B cell (primary cell): ENCODE measurements at regions not wholly inside any gene's neighbourhood (a gene's known extent, or its start where the extent isn't known, plus 50 kb on each side); places are given as distances from the start of the nearest gene placed in this dataset.

Experiments
- ATAC-seq: fragments of 200-7000 bp; cut with Tn5 transposase; one replicate; pipeline ENCODE4 v1.10.0; 2021; ENCODE audit warnings: low read depth, mild to moderate bottlenecking, moderate number of reproducible peaks, moderate library complexity
- CTCF ChIA-PET: fragments of 350-600 bp; sonication (Branson Sonifier 250); formaldehyde crosslinking; loops from one replicate; lab custom pipeline; 2021; ENCODE audit warnings: antibody characterized with exemption, inconsistent platforms; lab: Charles Lee
- POLR2A ChIA-PET: fragments of 350-600 bp; sonication (Branson Sonifier 250); formaldehyde crosslinking; loops from one replicate; lab custom pipeline; 2021; ENCODE audit warnings: antibody characterized with exemption; lab: Charles Lee
- DNase-seq: peaks from one replicate; pipeline ENCODE4 v3.0.0; 2013
- H2AFZ ChIP-seq: 2 replicates; pipeline ENCODE4 v1.6.1; 2012; ENCODE audit warnings: mild to moderate bottlenecking, low read depth, low read length; ENCODE audit not compliant: insufficient read depth, poor library complexity, severe bottlenecking
- H3K27ac ChIP-seq, 2 donors: 1 replicate in 1 of 2; 2 replicates in 1 of 2; pipeline ENCODE4 v1.5.1; 2012 to 2013; ENCODE audit warnings: low read length in 2 of 2, mild to moderate bottlenecking in 2 of 2, moderate library complexity in 1 of 2
- H3K27me3 ChIP-seq, 4 experiments: fragments of 200-600 bp in 1 of 4; sonication (generic) in 1 of 4; replicated peaks in 1 of 4; 1 replicate in 2 of 4; 2 replicates in 2 of 4; pipeline versions ENCODE4 v1.6.1 to v1.7.0; 2013 to 2016; ENCODE audit warnings: low read length in 3 of 4, mild to moderate bottlenecking in 2 of 4, mixed read lengths in 1 of 4, moderate library complexity in 1 of 4; ENCODE audit not compliant: insufficient read depth in 4 of 4, control insufficient read depth in 3 of 4; ENCODE audit errors: control extremely low read depth in 1 of 4
- H3K36me3 ChIP-seq, 2 experiments: replicated peaks in 1 of 2; 1 replicate in 1 of 2; 2 replicates in 1 of 2; pipeline versions ENCODE4 v1.6.1 to v1.7.1; 2013; ENCODE audit warnings: low read length in 1 of 2; ENCODE audit not compliant: insufficient read depth in 2 of 2, control insufficient read depth in 1 of 2; ENCODE audit errors: control extremely low read depth in 1 of 2, extremely low read depth in 1 of 2
- H3K4me1 ChIP-seq, 2 donors: fragments of 200-600 bp in 1 of 2; sonication (generic) in 1 of 2; 1 replicate in 1 of 2; 2 replicates in 1 of 2; pipeline versions ENCODE4 v1.5.1 to v1.6.1; 2013 to 2017; ENCODE audit warnings: low read length in 2 of 2; ENCODE audit not compliant: control insufficient read depth in 2 of 2, insufficient read depth in 2 of 2
- H3K4me2 ChIP-seq: replicated peaks from 2 replicates; pipeline ENCODE3; 2012; ENCODE audit warnings: mild to moderate bottlenecking, low read depth, low read length; ENCODE audit not compliant: poor library complexity, severe bottlenecking
- H3K4me3 ChIP-seq, 5 experiments: fragments of 200-600 bp in 1 of 5; sonication (generic) in 1 of 5; 1 replicate in 3 of 5; 2 replicates in 2 of 5; pipeline versions ENCODE4 v1.5.1 to v1.7.0; 2011 to 2016; ENCODE audit warnings: low read length in 4 of 5, mild to moderate bottlenecking in 4 of 5, low read depth in 2 of 5, control low read depth in 1 of 5, moderate library complexity in 1 of 5; ENCODE audit not compliant: insufficient read depth in 1 of 5; ENCODE audit errors: control extremely low read depth in 1 of 5, extremely low read depth in 1 of 5
- H3K79me2 ChIP-seq: fragments of 200-600 bp; sonication (generic); one replicate; pipeline ENCODE4 v1.6.0; 2016; ENCODE audit warnings: low read length; ENCODE audit not compliant: control insufficient read depth, insufficient read depth
- H3K9ac ChIP-seq: fragments of 200-600 bp; sonication (generic); 2 replicates; pipeline ENCODE4 v1.6.1; 2017; ENCODE audit warnings: mild to moderate bottlenecking, low read length, moderate library complexity
- H3K9me3 ChIP-seq, 3 donors: one replicate each; pipeline versions ENCODE4 v1.6.1 to v1.7.1; 2013; ENCODE audit warnings: low read length in 2 of 3; ENCODE audit not compliant: control insufficient read depth in 2 of 3, insufficient read depth in 1 of 3; ENCODE audit errors: control extremely low read depth in 1 of 3
- H4K20me1 ChIP-seq: 2 replicates; pipeline ENCODE4 v1.6.0; 2012; ENCODE audit warnings: mild to moderate bottlenecking, low read length; ENCODE audit not compliant: insufficient read depth, control insufficient read depth, poor library complexity, severe bottlenecking
- H3K27ac Mint-ChIP-seq: one replicate; pipeline ENCODE4 v1.8.0; 2021; ENCODE audit warnings: mixed read lengths
- H3K27me3 Mint-ChIP-seq: one replicate; pipeline ENCODE4 v1.8.0; 2021; ENCODE audit warnings: mixed read lengths
- H3K4me1 Mint-ChIP-seq: one replicate; pipeline ENCODE4 v1.8.0; 2021; ENCODE audit warnings: mixed read lengths
- H3K4me3 Mint-ChIP-seq: one replicate; pipeline ENCODE4 v1.8.0; 2021; ENCODE audit warnings: mixed read lengths
- H3K9me3 Mint-ChIP-seq: one replicate; pipeline ENCODE4 v1.8.0; 2022; ENCODE audit warnings: mixed read lengths; ENCODE audit not compliant: insufficient read depth
- EZH2 ChIP-seq: IDR thresholded peaks from 2 replicates; pipeline ENCODE4 v1.6.1; 2012; ENCODE audit warnings: borderline replicate concordance, low read depth, mild to moderate bottlenecking, moderate library complexity, low read length; ENCODE audit not compliant: insufficient read depth, poor library complexity, severe bottlenecking
- WGBS: methylation state at CpG from one replicate; pipeline ENCODE4 v1.1.5; 2013; ENCODE audit warnings: missing lambda C conversion rate; ENCODE audit not compliant: insufficient coverage; 5-methylcytosine and 5-hydroxymethylcytosine counted together
- intact Hi-C: fragments of 100-400 bp; cut with micrococcal nuclease; formaldehyde crosslinking; loops from one replicate; pipeline ENCODE4 v1.10.0; 2022
- TF ChIP-seq, protein P1 (sequence below): fragments of 200-600 bp; IDR thresholded peaks from one replicate; pipeline ENCODE4 v1.8.0; 2022; ENCODE audit warnings: antibody characterized with exemption, mild to moderate bottlenecking

DNA sequence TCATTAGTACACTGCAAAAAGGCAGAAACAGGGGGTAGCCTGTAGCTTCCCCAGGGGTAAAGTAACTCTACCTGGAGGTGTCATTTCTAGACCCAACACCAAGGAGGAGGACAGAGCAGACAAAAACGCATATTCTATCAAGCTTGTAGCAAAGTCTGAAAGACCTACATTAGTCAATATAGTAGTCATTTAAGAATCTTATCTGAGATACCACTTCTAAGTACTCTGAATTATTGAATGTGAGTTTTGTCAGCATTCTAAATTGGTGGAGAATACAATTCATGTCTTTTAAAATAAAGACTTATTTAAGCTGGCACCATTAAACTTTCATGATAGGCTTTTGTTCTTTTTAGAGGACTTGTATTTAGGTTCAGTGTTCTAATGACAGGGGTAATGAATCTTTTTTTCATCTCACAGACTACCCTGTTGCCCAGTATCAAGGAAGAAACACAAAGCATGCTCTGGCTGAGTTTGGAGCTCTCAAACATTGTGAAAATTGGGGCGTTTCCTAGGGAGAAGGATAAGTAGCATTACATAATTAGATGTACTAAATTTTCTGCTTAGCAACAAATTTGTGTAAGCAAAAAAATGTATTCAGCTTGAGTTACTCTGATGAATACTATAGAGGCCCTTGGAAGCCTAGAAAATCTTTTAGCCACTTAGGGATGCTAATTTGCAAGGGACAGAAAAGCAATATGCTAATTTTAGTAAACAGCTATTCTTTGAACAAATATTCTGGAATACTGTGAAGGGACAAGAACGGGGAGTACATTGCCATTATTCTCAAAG is 255.4 kb upstream of the HSF2 start:
- H3K4me3 ChIP-seq, result no peak overlapping the region
- no peak overlapping the region for H3K4me2 ChIP-seq
- CTCF ChIA-PET, result no interaction called here
- Mint-ChIP-seq H3K27me3 (no peaks in the 10 kb centered on the region), H3K4me3 (no peak overlapping the region), H3K9me3 (no peaks in the 10 kb centered on the region), H3K4me1 (no peaks in the 10 kb centered on the region), H3K27ac (no peak overlapping the region)
- no peaks in the 10 kb centered on the region for H4K20me1 ChIP-seq
- H3K27ac ChIP-seq, result no peak overlapping the region
- POLR2A ChIA-PET, result no interaction called here
- H3K36me3 ChIP-seq, result no peaks in the 10 kb centered on the region
- TF ChIP-seq EZH2, result no peak
- TF ChIP-seq, protein P1, sequence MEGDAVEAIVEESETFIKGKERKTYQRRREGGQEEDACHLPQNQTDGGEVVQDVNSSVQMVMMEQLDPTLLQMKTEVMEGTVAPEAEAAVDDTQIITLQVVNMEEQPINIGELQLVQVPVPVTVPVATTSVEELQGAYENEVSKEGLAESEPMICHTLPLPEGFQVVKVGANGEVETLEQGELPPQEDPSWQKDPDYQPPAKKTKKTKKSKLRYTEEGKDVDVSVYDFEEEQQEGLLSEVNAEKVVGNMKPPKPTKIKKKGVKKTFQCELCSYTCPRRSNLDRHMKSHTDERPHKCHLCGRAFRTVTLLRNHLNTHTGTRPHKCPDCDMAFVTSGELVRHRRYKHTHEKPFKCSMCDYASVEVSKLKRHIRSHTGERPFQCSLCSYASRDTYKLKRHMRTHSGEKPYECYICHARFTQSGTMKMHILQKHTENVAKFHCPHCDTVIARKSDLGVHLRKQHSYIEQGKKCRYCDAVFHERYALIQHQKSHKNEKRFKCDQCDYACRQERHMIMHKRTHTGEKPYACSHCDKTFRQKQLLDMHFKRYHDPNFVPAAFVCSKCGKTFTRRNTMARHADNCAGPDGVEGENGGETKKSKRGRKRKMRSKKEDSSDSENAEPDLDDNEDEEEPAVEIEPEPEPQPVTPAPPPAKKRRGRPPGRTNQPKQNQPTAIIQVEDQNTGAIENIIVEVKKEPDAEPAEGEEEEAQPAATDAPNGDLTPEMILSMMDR, result no peak
- no peak overlapping the region for H3K9ac ChIP-seq
- no peak overlapping the region for H2AFZ ChIP-seq
- ATAC-seq (no peak), DNase-seq (no peak)
- H3K27me3 ChIP-seq, result no peaks in the 10 kb centered on the region
- no peaks in the 10 kb centered on the region for H3K9me3 ChIP-seq
- no peaks in the 10 kb centered on the region for H3K79me2 ChIP-seq
- WGBS, result no CpG with 5 or more reads among the region's 3 CpGs
- intact Hi-C loops, result no loop called here
- no peaks in the 10 kb centered on the region for H3K4me1 ChIP-seq

DNA sequence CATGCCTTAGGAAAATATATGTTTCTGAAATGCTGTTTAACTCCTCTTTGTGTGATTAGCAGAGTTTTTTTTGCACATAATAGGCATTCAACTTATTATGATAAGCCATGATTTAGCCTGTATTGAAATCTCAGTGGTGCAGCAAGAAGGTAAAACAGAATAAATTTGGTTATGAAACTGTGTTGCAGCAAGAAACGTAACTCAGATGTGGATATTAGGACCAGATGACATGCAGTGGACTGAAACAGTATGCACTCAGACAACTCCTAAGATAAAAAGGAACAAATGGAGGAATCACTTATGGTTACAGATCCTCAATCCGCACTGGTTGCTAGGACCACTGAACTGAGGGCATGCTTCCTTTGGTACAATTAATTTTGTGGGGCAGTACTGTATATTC is 254.2 kb upstream of the HSF2 start:
- Mint-ChIP-seq H3K9me3 (no peaks in the 10 kb centered on the region), H3K27me3 (no peaks in the 10 kb centered on the region), H3K4me3 (no peak overlapping the region), H3K4me1 (no peaks in the 10 kb centered on the region), H3K27ac (no peak overlapping the region)
- Histone ChIP-seq H3K36me3 (no peaks in the 10 kb centered on the region), H3K9me3 (no peaks in the 10 kb centered on the region), H3K79me2 (no peaks in the 10 kb centered on the region), H4K20me1 (no peaks in the 10 kb centered on the region), H3K27me3 (no peaks in the 10 kb centered on the region), H3K27ac (no peak overlapping the region), H3K9ac (no peak overlapping the region), H3K4me1 (no peaks in the 10 kb centered on the region), H3K4me3 (no peak overlapping the region), H2AFZ (no peak overlapping the region), H3K4me2 (no peak overlapping the region)
- TF ChIP-seq, protein P1, result no peak
- no peak for TF ChIP-seq EZH2
- ChIA-PET POLR2A (no interaction called here), CTCF (no interaction called here)
- no peak for ATAC-seq
- intact Hi-C loops, result no loop called here
- 40% methylated on average over 1 of the region's 2 CpGs for WGBS
- no peak for DNase-seq
